ENCODE measurements at regions not wholly inside any gene's neighbourhood (a gene's known extent, or its start where the extent isn't known, plus 50 kb on each side); places are given as distances from the start of the nearest gene placed in this dataset.
"Not testable (repeated sequence)": the region's sequence is repeated elsewhere in the genome, so short reads cannot be mapped to it uniquely, and the experiment has no call there.

GRCh38 chr16:86945166-86945900 is 367.0 kb downstream of the FOXL1 start:
- DNase-seq: no peak

- DNase-seq: no peak
Measured at GRCh38 chr16:86946396-86946795, 368.0 kb downstream of the FOXL1 start.

- no peak for DNase-seq
Measured at GRCh38 chr16:86946981-86947380, 368.6 kb downstream of the FOXL1 start.

GRCh38 chr16:86948046-86948445 is 369.1 kb downstream of the C16orf95 start:
- DNase-seq: no peak

- DNase-seq: no peak
Measured at GRCh38 chr16:86949116-86949515, 368.1 kb downstream of the C16orf95 start.

- no peak for DNase-seq
Measured at GRCh38 chr16:86949630-86950029, 367.6 kb downstream of the C16orf95 start.

- no peak for DNase-seq
Measured at GRCh38 chr16:86951041-86951822, 366.0 kb downstream of the C16orf95 start.

- DNase-seq: no peak
Measured at GRCh38 chr16:86951831-86952598, 365.2 kb downstream of the C16orf95 start.

- DNase-seq: no peak
Measured at GRCh38 chr16:86952769-86953168, 364.4 kb downstream of the C16orf95 start.

- no peak for DNase-seq
Measured at GRCh38 chr16:86953631-86954391, 363.4 kb downstream of the C16orf95 start.

- no peak for DNase-seq
Measured at GRCh38 chr16:86955136-86955855, 361.9 kb downstream of the C16orf95 start.

- DNase-seq: peak in 1 of 5 experiments; percentile 7
Measured at GRCh38 chr16:86956437-86956836, 360.8 kb downstream of the C16orf95 start.

GRCh38 chr16:86957662-86958198 is 359.5 kb downstream of the C16orf95 start:
- DNase-seq: not testable (repeated sequence)

GRCh38 chr16:86958423-86958822 is 358.8 kb downstream of the C16orf95 start:
- DNase-seq: no peak

GRCh38 chr16:86959091-86959651 is 358.0 kb downstream of the C16orf95 start:
- DNase-seq: no peak

- DNase-seq: no peak
Measured at GRCh38 chr16:86959729-86960128, 357.5 kb downstream of the C16orf95 start.

- DNase-seq: no peak
Measured at GRCh38 chr16:86960266-86960665, 356.9 kb downstream of the C16orf95 start.

- no peak for DNase-seq
Measured at GRCh38 chr16:86961171-86961601, 356.0 kb downstream of the C16orf95 start.

- DNase-seq: no peak
Measured at GRCh38 chr16:86962259-86962658, 354.9 kb downstream of the C16orf95 start.

- no peak for DNase-seq
Measured at GRCh38 chr16:86962913-86963312, 354.3 kb downstream of the C16orf95 start.
